GM23338 (cell line): ENCODE measurements at regions not wholly inside any gene's neighbourhood (a gene's known extent, or its start where the extent isn't known, plus 50 kb on each side); places are given as distances from the start of the nearest gene placed in this dataset.

Experiments used
- CREB1 ChIP-seq: fragments of 250-450 bp; sonication (Bioruptor Pico); IDR thresholded peaks from 2 replicates; pipeline ENCODE4 v1.5.0; 2020; ENCODE audit warnings: low read depth, mild to moderate bottlenecking, moderate library complexity
- CTCF ChIP-seq, 2 experiments: fragments of 200-600 bp in 1 of 2; sonication (generic) in 1 of 2; conservative IDR thresholded peaks; 2 replicates each; pipeline versions ENCODE4 v1.5.1 to v1.6.1; 2016 to 2017; ENCODE audit warnings: antibody characterized with exemption in 2 of 2, low read depth in 2 of 2, mild to moderate bottlenecking in 2 of 2, moderate library complexity in 1 of 2
- EZH2 ChIP-seq: fragments of 200-600 bp; sonication (generic); IDR thresholded peaks from one replicate; pipeline ENCODE4 v1.8.0; 2017; ENCODE audit warnings: antibody characterized with exemption, mild to moderate bottlenecking, low read depth; ENCODE audit not compliant: unreplicated experiment
- EZH2phosphoT487 ChIP-seq: fragments of 200-600 bp; sonication (generic); IDR thresholded peaks from one replicate; pipeline ENCODE4 v1.8.1; 2018; ENCODE audit warnings: antibody characterized with exemption; ENCODE audit not compliant: unreplicated experiment
- JUNB ChIP-seq: IDR thresholded peaks from one replicate; pipeline ENCODE4 v1.6.1; 2016; ENCODE audit warnings: antibody characterized with exemption; ENCODE audit not compliant: unreplicated experiment
- POLR2AphosphoS5 ChIP-seq: IDR thresholded peaks from 2 replicates; pipeline ENCODE4 v1.6.1; 2016; ENCODE audit warnings: antibody characterized with exemption, low read depth
- REST ChIP-seq: IDR thresholded peaks from one replicate; pipeline ENCODE4 v1.6.1; 2018; ENCODE audit warnings: antibody characterized with exemption; ENCODE audit not compliant: unreplicated experiment
- STAT1 ChIP-seq: IDR thresholded peaks from one replicate; pipeline ENCODE4 v1.6.1; 2016; ENCODE audit warnings: antibody characterized with exemption; ENCODE audit not compliant: unreplicated experiment
- ZNF331 ChIP-seq: fragments of 250-450 bp; sonication (Bioruptor Pico); IDR thresholded peaks from 2 replicates; pipeline ENCODE4 v1.5.0; 2020; ENCODE audit warnings: low read depth, mild to moderate bottlenecking, moderate library complexity

- TF ChIP-seq STAT1 (no peak), CTCF (conservative IDR thresholded peaks at IDR 0.05; ENCODE audit: low read depth in 2 of 2) (no peak), JUNB (no peak), ZNF331 (CRISPR knock-in tag) (no peak), POLR2AphosphoS5 (no peak), EZH2 (no peak), EZH2phosphoT487 (no peak), REST (no peak), CREB1 (CRISPR knock-in tag) (no peak)
These were observed 382.2 kb downstream of the ZFHX3 start for GRCh38 chr16:72665701-72666100.
